GM12874 (cell line): ENCODE measurements at regions not wholly inside any gene's neighbourhood (a gene's known extent, or its start where the extent isn't known, plus 50 kb on each side); places are given as distances from the start of the nearest gene placed in this dataset.

Experiments
- TF ChIP-seq, protein P1 (sequence below): IDR thresholded peaks from 2 replicates; pipeline ENCODE4 v1.5.1; 2011; ENCODE audit warnings: low read depth, mild to moderate bottlenecking, control low read depth, low read length, moderate library complexity; ENCODE audit not compliant: insufficient read depth

DNA sequence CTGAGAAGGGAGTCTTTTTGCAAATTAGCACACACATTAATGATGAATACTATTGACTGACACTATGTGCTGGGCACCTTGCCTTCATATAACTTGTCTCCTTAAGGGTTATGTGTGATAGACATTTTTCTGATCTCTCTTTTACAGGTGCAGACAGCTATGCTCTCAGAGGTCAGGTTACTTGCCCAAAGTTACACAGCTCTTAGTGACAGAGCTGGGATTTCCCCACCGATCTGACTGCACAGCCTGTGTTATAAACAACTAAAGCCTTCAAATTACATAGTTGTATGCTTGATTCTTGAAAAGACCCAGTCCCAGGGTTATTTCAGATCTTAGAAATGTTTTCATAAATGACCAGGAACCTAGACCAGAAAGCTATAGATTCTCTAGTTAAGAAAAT is 462.7 kb downstream of the EBF1 start:
- TF ChIP-seq, protein P1, sequence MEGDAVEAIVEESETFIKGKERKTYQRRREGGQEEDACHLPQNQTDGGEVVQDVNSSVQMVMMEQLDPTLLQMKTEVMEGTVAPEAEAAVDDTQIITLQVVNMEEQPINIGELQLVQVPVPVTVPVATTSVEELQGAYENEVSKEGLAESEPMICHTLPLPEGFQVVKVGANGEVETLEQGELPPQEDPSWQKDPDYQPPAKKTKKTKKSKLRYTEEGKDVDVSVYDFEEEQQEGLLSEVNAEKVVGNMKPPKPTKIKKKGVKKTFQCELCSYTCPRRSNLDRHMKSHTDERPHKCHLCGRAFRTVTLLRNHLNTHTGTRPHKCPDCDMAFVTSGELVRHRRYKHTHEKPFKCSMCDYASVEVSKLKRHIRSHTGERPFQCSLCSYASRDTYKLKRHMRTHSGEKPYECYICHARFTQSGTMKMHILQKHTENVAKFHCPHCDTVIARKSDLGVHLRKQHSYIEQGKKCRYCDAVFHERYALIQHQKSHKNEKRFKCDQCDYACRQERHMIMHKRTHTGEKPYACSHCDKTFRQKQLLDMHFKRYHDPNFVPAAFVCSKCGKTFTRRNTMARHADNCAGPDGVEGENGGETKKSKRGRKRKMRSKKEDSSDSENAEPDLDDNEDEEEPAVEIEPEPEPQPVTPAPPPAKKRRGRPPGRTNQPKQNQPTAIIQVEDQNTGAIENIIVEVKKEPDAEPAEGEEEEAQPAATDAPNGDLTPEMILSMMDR: no peak

DNA sequence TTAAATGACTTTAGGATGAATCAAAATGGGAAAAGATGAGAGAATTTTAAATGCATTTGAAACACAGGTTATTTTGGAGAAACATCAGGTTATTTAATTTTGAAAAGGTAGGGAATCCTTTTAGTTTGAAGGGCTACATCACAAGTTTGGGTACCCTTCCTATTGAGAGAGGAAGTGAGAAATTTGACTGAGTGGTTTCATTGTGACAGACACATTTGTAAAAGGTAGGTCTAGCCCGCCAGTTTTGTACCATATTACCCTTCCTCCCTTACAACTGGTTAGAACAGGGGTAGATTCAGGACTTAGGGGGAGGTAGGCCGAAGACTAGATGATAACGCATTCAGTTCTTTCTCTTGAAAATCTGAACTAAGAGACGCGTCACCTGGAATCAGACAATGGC is 464.2 kb downstream of the EBF1 start:
- TF ChIP-seq, protein P1: no peak

DNA sequence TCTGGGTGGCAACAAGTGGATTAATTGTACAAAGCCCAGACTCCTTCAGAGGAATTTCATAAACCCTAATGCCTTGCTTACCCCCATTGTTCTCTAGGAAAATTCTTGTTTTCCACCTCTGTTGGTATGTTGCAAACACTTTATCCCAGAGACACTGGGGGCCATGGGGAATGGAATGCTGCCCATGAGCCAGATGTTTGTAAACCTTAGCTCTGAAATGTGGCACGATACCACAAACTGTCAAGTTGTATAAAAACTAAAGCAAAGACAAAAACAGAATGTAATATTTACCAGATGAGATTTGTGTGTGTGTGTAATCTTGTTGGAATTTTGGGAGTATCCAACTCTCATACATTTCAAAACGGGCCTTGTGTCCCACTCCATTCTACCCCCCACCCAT is 465.0 kb downstream of the EBF1 start:
- TF ChIP-seq, protein P1: no peak

DNA sequence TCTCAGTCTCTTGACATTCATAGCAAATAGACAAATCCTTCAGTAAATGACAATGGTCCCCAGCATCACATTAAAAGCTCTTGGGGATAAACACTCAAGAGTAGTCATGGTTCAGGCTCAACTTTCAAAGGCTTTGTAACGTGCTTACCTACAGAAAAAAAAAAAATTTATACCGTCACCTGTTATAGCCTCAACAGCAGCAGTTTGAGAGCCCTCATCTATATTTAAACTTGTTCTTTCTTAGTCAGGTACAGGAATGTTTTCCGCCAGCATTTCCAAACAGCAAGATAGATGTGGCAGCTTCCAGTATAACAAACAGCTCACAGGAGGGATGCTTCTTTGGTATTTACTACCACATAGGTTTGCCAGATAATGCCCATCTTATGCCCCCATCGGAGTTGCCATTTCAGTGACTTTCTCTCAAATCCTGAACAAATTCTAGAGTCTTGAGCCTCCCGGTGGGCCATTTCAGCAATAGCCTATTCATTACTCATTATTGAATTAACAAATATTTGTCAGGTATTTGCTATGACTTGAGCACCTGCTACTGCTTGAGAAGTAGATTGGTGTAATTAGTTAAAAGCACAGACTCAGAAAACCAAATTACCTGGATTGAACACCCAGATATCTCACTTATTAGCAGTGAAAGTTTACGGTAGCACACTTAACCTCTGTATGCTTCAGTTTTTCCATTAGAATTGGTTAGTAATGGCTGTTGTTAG is 470.0 kb downstream of the EBF1 start:
- TF ChIP-seq, protein P1: no peak

DNA sequence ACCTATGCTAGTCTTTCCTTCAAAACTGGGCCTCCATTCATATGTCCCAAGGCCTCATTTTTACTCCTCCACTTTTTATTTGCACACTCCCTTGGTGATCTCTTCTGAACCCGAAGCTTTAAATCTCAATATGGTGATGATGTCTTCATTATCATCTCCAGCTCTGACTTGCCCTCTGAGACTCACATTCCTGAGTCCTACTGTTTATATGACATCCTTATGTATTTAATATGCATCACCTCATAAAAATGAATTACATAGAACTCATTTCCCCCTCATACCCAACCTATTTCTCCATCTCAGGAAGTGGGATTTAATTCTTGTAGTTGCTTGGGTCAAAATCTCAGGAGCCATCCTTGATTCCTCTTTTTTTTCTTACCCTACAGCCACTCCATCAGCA is 473.0 kb downstream of the EBF1 start:
- TF ChIP-seq, protein P1: no peak

DNA sequence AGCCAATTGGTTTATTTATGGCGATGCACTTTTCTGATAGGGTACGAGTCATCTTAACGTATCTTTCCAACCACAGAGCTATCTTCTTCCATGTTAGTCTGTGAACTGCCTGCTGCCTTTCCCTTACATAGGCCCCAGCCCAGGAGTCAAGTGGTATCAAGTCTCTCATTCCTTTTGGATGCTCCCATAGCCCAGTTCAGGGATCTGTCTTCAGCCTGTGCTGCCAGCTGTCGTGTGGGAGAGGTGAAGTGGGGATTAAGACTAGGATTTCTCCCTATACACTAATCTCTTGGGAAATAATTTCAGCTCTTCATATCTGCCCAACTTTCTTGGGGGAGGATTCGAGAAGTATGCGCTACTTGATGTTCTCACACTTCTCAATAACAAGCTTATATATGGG is 475.7 kb downstream of the EBF1 start:
- TF ChIP-seq, protein P1: no peak

DNA sequence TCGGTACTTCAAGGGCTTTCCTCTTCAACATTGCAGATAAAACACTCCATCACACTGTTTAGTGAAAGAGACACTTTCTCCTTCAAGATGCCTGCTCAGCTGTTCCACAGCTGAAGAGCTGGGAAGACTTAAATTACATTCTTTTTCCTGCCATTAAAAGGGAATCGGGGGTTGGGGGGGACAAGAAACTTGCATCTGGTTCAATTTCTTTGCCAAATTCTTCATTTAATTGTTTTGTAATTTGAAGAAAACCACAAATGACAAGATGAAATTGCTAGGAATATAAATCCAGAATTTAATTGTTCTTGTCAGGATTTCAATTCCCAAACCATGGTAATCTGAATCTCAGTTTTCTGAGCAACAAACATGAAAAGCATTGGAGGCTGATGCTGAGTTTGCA is 478.3 kb downstream of the EBF1 start:
- TF ChIP-seq, protein P1: no peak
